DOHH2 (cell line): ENCODE measurements at regions not wholly inside any gene's neighbourhood (a gene's known extent, or its start where the extent isn't known, plus 50 kb on each side); places are given as distances from the start of the nearest gene placed in this dataset.

Experiments
- H3F3A ChIP-seq: fragments of 200-600 bp; sonication (generic), shearing (Covaris generic); 2 replicates; pipeline ENCODE4 v1.6.0; 2016; ENCODE audit warnings: antibody characterized with exemption, mild to moderate bottlenecking; ENCODE audit not compliant: control insufficient read depth, insufficient read depth
- H3K27ac ChIP-seq: fragments of 200-600 bp; sonication (generic); 2 replicates; pipeline ENCODE4 v1.5.1; 2014; ENCODE audit warnings: low read depth, mild to moderate bottlenecking, low read length, moderate library complexity
- H3K27me3 ChIP-seq: fragments of 200-600 bp; sonication (generic); 2 replicates; pipeline ENCODE4 v1.6.1; 2014; ENCODE audit warnings: mild to moderate bottlenecking, low read length, mixed read lengths; ENCODE audit not compliant: control insufficient read depth
- H3K36me3 ChIP-seq: fragments of 200-600 bp; sonication (generic); 2 replicates; pipeline ENCODE4 v1.6.1; 2014; ENCODE audit warnings: mild to moderate bottlenecking, low read length, moderate library complexity, mixed read lengths; ENCODE audit not compliant: control insufficient read depth
- H3K4me1 ChIP-seq: fragments of 200-600 bp; sonication (generic); 2 replicates; pipeline ENCODE4 v1.6.1; 2014; ENCODE audit warnings: mild to moderate bottlenecking, low read length, mixed read lengths; ENCODE audit not compliant: control insufficient read depth
- H3K4me2 ChIP-seq: fragments of 200-600 bp; sonication (generic); 2 replicates; pipeline ENCODE4 v1.6.0; 2014; ENCODE audit warnings: mild to moderate bottlenecking, low read length, moderate library complexity
- H3K4me3 ChIP-seq: fragments of 200-600 bp; sonication (generic); 2 replicates; pipeline ENCODE4 v1.5.1; 2014; ENCODE audit warnings: mild to moderate bottlenecking, low read length, mixed read lengths
- H3K79me2 ChIP-seq: fragments of 200-600 bp; sonication (generic); 2 replicates; pipeline ENCODE4 v1.6.1; 2014; ENCODE audit warnings: mild to moderate bottlenecking, low read length, mixed read lengths; ENCODE audit not compliant: control insufficient read depth
- H3K9me2 ChIP-seq: fragments of 200-600 bp; sonication (generic); replicated peaks from 2 replicates; pipeline ENCODE4 v1.6.1; 2014; ENCODE audit warnings: mild to moderate bottlenecking, low read length, mixed read lengths; ENCODE audit not compliant: control insufficient read depth
- H3K9me3 ChIP-seq: fragments of 200-600 bp; sonication (generic); 2 replicates; pipeline ENCODE4 v1.6.1; 2014; ENCODE audit warnings: antibody characterized with exemption, low read length, mixed read lengths; ENCODE audit not compliant: control insufficient read depth, insufficient read depth
- H4K20me1 ChIP-seq: fragments of 200-600 bp; sonication (generic); 2 replicates; pipeline ENCODE4 v1.6.0; 2014; ENCODE audit warnings: low read depth, mild to moderate bottlenecking, antibody characterized with exemption, low read length, moderate library complexity; ENCODE audit not compliant: control insufficient read depth, insufficient read depth
- CTCF ChIP-seq: fragments of 200-600 bp; sonication (generic); IDR thresholded peaks from one replicate; pipeline ENCODE4 v1.5.1; 2014; ENCODE audit warnings: antibody characterized with exemption, mild to moderate bottlenecking, low read depth, low read length; ENCODE audit not compliant: poor library complexity, severe bottlenecking
- EZH2phosphoT487 ChIP-seq: fragments of 200-600 bp; sonication (generic); IDR thresholded peaks from 2 replicates; pipeline ENCODE4 v1.6.1; 2017; ENCODE audit warnings: borderline replicate concordance, mild to moderate bottlenecking, antibody characterized with exemption, low read length, moderate library complexity, mixed read lengths

- peaks cover 27% of the 10 kb centered on the region for H3K27me3 ChIP-seq
- no peaks in the 10 kb centered on the region for H3K9me2 ChIP-seq
- TF ChIP-seq EZH2phosphoT487 (no peak), CTCF (no peak)
- no peak overlapping the region for H3K4me2 ChIP-seq
- no peaks in the 10 kb centered on the region for H4K20me1 ChIP-seq
- H3K4me1 ChIP-seq: peaks cover 13% of the 10 kb centered on the region
- no peaks in the 10 kb centered on the region for H3K9me3 ChIP-seq
- no peaks in the 10 kb centered on the region for H3K79me2 ChIP-seq
- H3F3A ChIP-seq: no peaks in the 10 kb centered on the region
- no peaks in the 10 kb centered on the region for H3K36me3 ChIP-seq
- no peak overlapping the region for H3K4me3 ChIP-seq
- H3K27ac ChIP-seq: no peak overlapping the region
These were observed 205.7 kb downstream of the TOMM20 start for GRCh38 chr1:234922987-234923386.

DNA sequence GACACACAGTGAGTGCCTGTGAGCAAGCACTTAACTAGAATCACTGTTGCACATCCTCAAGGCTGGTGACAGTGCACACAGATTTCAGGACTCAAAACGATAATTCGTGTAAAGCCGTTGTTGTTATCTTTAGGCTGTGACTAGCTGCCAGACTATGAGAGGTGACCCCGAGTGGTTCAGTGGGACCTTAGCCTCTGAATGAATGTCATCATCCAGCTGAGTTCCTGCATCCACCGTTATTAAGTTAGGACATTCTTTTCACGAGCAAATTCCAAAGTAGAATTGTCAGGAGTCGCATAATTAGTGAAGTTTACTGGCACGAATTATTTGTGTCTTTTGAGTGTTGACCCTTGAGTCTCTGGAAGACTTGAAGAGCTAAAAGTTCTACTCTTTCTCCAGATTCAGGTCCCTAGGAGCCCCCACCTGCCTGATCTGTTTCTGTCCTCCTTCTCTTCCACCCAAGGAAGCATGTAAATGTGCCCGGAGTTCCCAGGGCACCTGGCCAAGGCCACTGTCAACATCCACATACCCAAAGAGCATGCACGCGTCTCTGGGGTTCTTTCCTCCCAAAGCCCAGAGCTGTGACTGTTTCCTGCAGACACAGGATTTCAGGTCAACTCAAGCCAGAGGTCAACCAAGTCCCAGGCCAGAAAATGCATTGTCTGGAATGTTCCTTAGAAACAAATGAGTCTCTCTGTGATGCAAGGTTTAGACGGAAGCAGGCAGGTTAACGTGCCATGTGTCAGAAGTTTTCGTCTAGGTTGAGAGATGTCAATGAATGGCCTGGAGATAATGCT, 207.2 kb downstream of the TOMM20 start:
- no peaks in the 10 kb centered on the region for H4K20me1 ChIP-seq
- no peak overlapping the region for H3K4me3 ChIP-seq
- H3F3A ChIP-seq: no peaks in the 10 kb centered on the region
- H3K27ac ChIP-seq: no peak overlapping the region
- no peaks in the 10 kb centered on the region for H3K9me2 ChIP-seq
- no peaks in the 10 kb centered on the region for H3K9me3 ChIP-seq
- H3K4me1 ChIP-seq: peaks cover 5% of the 10 kb centered on the region
- H3K4me2 ChIP-seq: no peak overlapping the region
- H3K27me3 ChIP-seq: peaks cover 11% of the 10 kb centered on the region
- H3K36me3 ChIP-seq: no peaks in the 10 kb centered on the region
- no peaks in the 10 kb centered on the region for H3K79me2 ChIP-seq
- TF ChIP-seq EZH2phosphoT487 (no peak), CTCF (no peak)

DNA sequence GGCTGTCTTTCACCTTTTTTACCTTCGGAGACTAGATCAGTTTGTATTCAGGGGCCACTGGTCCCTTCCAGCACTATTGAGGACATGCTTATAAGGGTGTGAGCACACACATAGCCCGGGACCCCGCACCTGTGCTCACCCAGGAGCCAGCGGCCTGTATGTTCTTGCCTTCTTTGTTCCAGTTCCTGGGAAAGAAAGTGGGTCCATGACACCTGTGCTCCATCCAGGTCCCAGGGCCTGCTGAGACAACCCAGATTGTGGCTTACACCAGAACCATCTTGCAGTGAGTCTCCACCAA, 207.8 kb downstream of the TOMM20 start:
- no peaks in the 10 kb centered on the region for H3K9me2 ChIP-seq
- H3K4me3 ChIP-seq: no peak overlapping the region
- no peaks in the 10 kb centered on the region for H4K20me1 ChIP-seq
- no peaks in the 10 kb centered on the region for H3F3A ChIP-seq
- H3K36me3 ChIP-seq: no peaks in the 10 kb centered on the region
- no peaks in the 10 kb centered on the region for H3K9me3 ChIP-seq
- H3K4me2 ChIP-seq: no peak overlapping the region
- TF ChIP-seq CTCF (no peak), EZH2phosphoT487 (no peak)
- H3K79me2 ChIP-seq: no peaks in the 10 kb centered on the region
- H3K4me1 ChIP-seq: peaks cover 9% of the 10 kb centered on the region
- H3K27ac ChIP-seq: no peak overlapping the region
- peaks cover 5% of the 10 kb centered on the region for H3K27me3 ChIP-seq
